ENCODE measurements at regions not wholly inside any gene's neighbourhood (a gene's known extent, or its start where the extent isn't known, plus 50 kb on each side); places are given as distances from the start of the nearest gene placed in this dataset.
"Not testable (repeated sequence)": the region's sequence is repeated elsewhere in the genome, so short reads cannot be mapped to it uniquely, and the experiment has no call there.

GRCh38 chr11:25824688-25825087 is 507.2 kb upstream of the ANO3 start:
- no peaks in the 10 kb centered on the region for H3F3A ChIP-seq (replicated peaks; ENCODE audit: low read depth)
- Mint-ChIP-seq H3K9me3 (no peaks in the 10 kb centered on the region; the same call in 2 of the 3 replicates), H3K36me3 (ENCODE audit: low read depth) (no peaks in the 10 kb centered on the region), H3K27me3 (ENCODE audit: insufficient read depth, low read depth, poor library complexity) (no peaks in the 10 kb centered on the region), H3K4me1 (no peaks in the 10 kb centered on the region), H3K4me3 (no peak overlapping the region), H3K27ac (no peak overlapping the region)
- H3K36me3 ChIP-seq (ENCODE audit: insufficient read depth), result no peaks in the 10 kb centered on the region
- DNase-seq (ENCODE audit: low spot score), result no peak
- no peaks in the 10 kb centered on the region for H3K27me3 ChIP-seq (ENCODE audit: insufficient read depth)
- no peaks in the 10 kb centered on the region for H3K4me1 ChIP-seq (ENCODE audit: insufficient read depth)
- H2AFZ ChIP-seq, result no peak overlapping the region
- no peak overlapping the region for H3K4me2 ChIP-seq
- H3K4me3 ChIP-seq, result no peak overlapping the region
- no peaks in the 10 kb centered on the region for H3K9me2 ChIP-seq (ENCODE audit: insufficient read depth)
- no peak for ATAC-seq
- H3K27ac ChIP-seq (ENCODE audit: low read depth), result no peak overlapping the region
- no peaks in the 10 kb centered on the region for H3K79me2 ChIP-seq (replicated peaks; ENCODE audit: insufficient read depth)
- no peaks in the 10 kb centered on the region for H4K20me1 ChIP-seq (replicated peaks; ENCODE audit: insufficient read depth)
- TF ChIP-seq CREB1 (CRISPR knock-in tag; IDR thresholded peaks at IDR 0.05; ENCODE audit: low read depth) (no peak), ZNF462 (CRISPR knock-in tag; IDR thresholded peaks at IDR 0.05) (no peak), NANOG (IDR thresholded peaks at IDR 0.05; ENCODE audit: borderline replicate concordance) (no peak), POLR2AphosphoS5 (IDR thresholded peaks at IDR 0.05; ENCODE audit: low read depth) (no peak)

GRCh38 chr11:25831485-25831884 is 500.4 kb upstream of the ANO3 start:
- H3K27ac ChIP-seq (ENCODE audit: low read depth); H3K27me3 ChIP-seq (ENCODE audit: insufficient read depth); H3K4me1 Mint-ChIP-seq; H3K79me2 ChIP-seq (replicated peaks; ENCODE audit: insufficient read depth); H3K9me2 ChIP-seq (ENCODE audit: insufficient read depth); ATAC-seq; H2AFZ ChIP-seq; DNase-seq (ENCODE audit: low spot score); H3K4me2 ChIP-seq; H3K36me3 Mint-ChIP-seq (ENCODE audit: low read depth); H3K4me1 ChIP-seq (ENCODE audit: insufficient read depth); H3K4me3 Mint-ChIP-seq; H3F3A ChIP-seq (replicated peaks; ENCODE audit: low read depth); H3K27ac Mint-ChIP-seq; H3K27me3 Mint-ChIP-seq (ENCODE audit: insufficient read depth, low read depth, poor library complexity); H4K20me1 ChIP-seq (replicated peaks; ENCODE audit: insufficient read depth); H3K4me3 ChIP-seq; H3K36me3 ChIP-seq (ENCODE audit: insufficient read depth): not testable (repeated sequence)
- peaks cover 12% of the 10 kb centered on the region; the same call in 2 of the 3 replicates for H3K9me3 Mint-ChIP-seq

Measured in GM23338 (cell line).